ENCODE measurements at regions not wholly inside any gene's neighbourhood (a gene's known extent, or its start where the extent isn't known, plus 50 kb on each side); places are given as distances from the start of the nearest gene placed in this dataset.

DNA sequence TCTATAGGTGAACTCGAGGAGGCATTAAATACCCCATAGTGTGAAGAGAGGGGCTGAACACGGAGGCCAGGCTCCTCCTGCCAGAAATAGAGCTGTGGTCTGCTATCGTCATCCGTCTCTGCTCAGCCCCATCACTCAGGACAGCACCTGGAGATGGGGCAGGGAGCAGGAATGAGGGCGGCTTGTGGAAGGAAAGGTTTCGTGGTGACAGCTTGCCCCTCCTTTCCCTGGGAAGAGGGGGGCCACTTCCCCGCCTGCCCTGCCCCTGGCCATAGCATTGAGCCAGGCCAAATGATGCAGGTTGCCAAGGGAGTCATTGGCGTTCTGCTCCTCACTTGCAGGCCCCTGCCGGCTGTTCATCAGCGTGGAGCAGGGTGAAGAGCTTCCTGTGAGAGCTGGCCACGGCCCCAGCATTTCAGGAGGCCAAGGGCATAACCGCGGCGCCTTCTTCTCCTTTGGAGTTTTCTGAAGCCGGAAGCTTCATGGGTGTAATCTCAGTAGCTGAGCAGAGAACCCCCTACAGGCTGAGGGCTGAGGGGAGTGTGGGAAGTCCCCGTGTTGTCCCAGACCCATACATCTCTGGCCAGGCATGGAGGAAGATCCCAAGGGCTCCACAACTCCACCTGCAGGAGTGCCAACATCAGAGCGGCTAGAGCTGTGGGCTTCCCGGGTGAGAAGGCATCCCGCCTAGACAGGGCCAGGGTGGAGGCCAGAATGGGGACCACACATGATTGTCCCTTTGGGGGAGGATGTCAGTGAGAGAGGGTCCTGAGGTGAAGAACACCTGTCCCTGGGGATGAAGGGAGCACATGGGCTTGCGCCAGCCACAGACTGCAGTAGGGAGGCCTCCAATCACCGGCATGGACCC, 112.5 kb upstream of the GLI2 start:
- TF ChIP-seq POLR2A (IDR thresholded peaks at IDR 0.05) = no peak
- TF ChIP-seq, protein P1, sequence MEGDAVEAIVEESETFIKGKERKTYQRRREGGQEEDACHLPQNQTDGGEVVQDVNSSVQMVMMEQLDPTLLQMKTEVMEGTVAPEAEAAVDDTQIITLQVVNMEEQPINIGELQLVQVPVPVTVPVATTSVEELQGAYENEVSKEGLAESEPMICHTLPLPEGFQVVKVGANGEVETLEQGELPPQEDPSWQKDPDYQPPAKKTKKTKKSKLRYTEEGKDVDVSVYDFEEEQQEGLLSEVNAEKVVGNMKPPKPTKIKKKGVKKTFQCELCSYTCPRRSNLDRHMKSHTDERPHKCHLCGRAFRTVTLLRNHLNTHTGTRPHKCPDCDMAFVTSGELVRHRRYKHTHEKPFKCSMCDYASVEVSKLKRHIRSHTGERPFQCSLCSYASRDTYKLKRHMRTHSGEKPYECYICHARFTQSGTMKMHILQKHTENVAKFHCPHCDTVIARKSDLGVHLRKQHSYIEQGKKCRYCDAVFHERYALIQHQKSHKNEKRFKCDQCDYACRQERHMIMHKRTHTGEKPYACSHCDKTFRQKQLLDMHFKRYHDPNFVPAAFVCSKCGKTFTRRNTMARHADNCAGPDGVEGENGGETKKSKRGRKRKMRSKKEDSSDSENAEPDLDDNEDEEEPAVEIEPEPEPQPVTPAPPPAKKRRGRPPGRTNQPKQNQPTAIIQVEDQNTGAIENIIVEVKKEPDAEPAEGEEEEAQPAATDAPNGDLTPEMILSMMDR (IDR thresholded peaks at IDR 0.05 in 4 of 5, conservative IDR thresholded peaks at IDR 0.05 in 1 of 5) = no peak
